H1 (cell line): ENCODE measurements at regions not wholly inside any gene's neighbourhood (a gene's known extent, or its start where the extent isn't known, plus 50 kb on each side); places are given as distances from the start of the nearest gene placed in this dataset.
A peak's percentile ranks its signal among the peaks of the same experiment; 100 is the strongest.

Source experiments
- CTCF ChIA-PET: fragments of 300-600 bp; sonication (Branson Sonifier 250); formaldehyde crosslinking; loops from one replicate; lab custom pipeline; 2021; ENCODE audit not compliant: partially characterized antibody; lab: Charles Lee
- POLR2A ChIA-PET: fragments of 300-600 bp; sonication (Branson Sonifier 250); formaldehyde crosslinking; loops from one replicate; lab custom pipeline; 2021; ENCODE audit warnings: inconsistent platforms; ENCODE audit not compliant: partially characterized antibody; lab: Charles Lee
- DNase-seq, 2 experiments: peaks; one replicate each; pipeline versions ENCODE4 v3.0.0 to v3.0.0-alpha.2; 2010 to 2022; ENCODE audit warnings: low spot score in 2 of 2, low read depth in 1 of 2, mixed read lengths in 1 of 2
- FAIRE-seq: peaks from 2 replicates; lab custom pipeline; 2011; peaks lifted over from hg19 to GRCh38; lab: Jason Lieb, UNC
- H2AFZ ChIP-seq: 2 replicates; pipeline ENCODE4 v1.8.1; 2012; ENCODE audit warnings: low read length, inconsistent platforms
- H2AK5ac ChIP-seq: 2 replicates; pipeline ENCODE4 v1.6.1; 2013; ENCODE audit warnings: low read depth, low read length
- H2BK120ac ChIP-seq: replicated peaks from 2 replicates; pipeline ENCODE3; 2013; ENCODE audit warnings: low read depth, low read length, inconsistent platforms
- H2BK12ac ChIP-seq: 2 replicates; pipeline ENCODE4 v1.6.1; 2013; ENCODE audit warnings: low read depth, low read length
- H2BK15ac ChIP-seq: 2 replicates; pipeline ENCODE4 v1.6.1; 2013; ENCODE audit warnings: low read length
- H2BK20ac ChIP-seq: 2 replicates; pipeline ENCODE4 v1.6.1; 2013; ENCODE audit warnings: low read length
- H2BK5ac ChIP-seq: 2 replicates; pipeline ENCODE4 v1.6.1; 2013; ENCODE audit warnings: low read depth, low read length
- H3K14ac ChIP-seq: 2 replicates; pipeline ENCODE4 v1.6.1; 2013; ENCODE audit warnings: inconsistent platforms; ENCODE audit not compliant: insufficient read length
- H3K18ac ChIP-seq: 2 replicates; pipeline ENCODE4 v1.6.1; 2013; ENCODE audit warnings: low read length; ENCODE audit errors: extremely low read depth
- H3K23ac ChIP-seq: 2 replicates; pipeline ENCODE4 v1.6.1; 2013; ENCODE audit warnings: inconsistent platforms; ENCODE audit not compliant: insufficient read length
- H3K23me2 ChIP-seq: 2 replicates; pipeline ENCODE4 v1.6.1; 2013; ENCODE audit warnings: low read depth, low read length
- H3K27ac ChIP-seq: 2 replicates; pipeline ENCODE4 v1.6.1; 2011; ENCODE audit warnings: low read depth, low read length, inconsistent platforms
- H3K27me3 ChIP-seq, 4 experiments: replicated peaks in 1 of 4; 1 replicate in 1 of 4; 2 replicates in 3 of 4; pipeline versions ENCODE4 v1.6.1 to v1.8.1; 2011 to 2013; ENCODE audit warnings: low read length in 3 of 4, mild to moderate bottlenecking in 3 of 4, inconsistent platforms in 2 of 4, mixed read lengths in 2 of 4, moderate library complexity in 1 of 4; ENCODE audit not compliant: control insufficient read depth in 3 of 4, insufficient read depth in 3 of 4; ENCODE audit errors: extremely low read depth in 1 of 4
- H3K36me3 ChIP-seq, 4 experiments: 2 replicates each; pipeline versions ENCODE4 v1.6.1 to v1.8.1; 2011 to 2013; ENCODE audit warnings: mild to moderate bottlenecking in 4 of 4, low read length in 3 of 4, moderate library complexity in 2 of 4, control low read depth in 1 of 4, inconsistent platforms in 1 of 4; ENCODE audit not compliant: insufficient read depth in 4 of 4, control insufficient read depth in 2 of 4
- H3K4ac ChIP-seq: replicated peaks from 2 replicates; pipeline ENCODE3; 2013; ENCODE audit warnings: low read length, low read depth, mixed read lengths, inconsistent platforms; ENCODE audit not compliant: insufficient read length
- H3K4me1 ChIP-seq, 4 experiments: replicated peaks in 1 of 4; 1 replicate in 1 of 4; 2 replicates in 3 of 4; pipeline versions ENCODE4 v1.6.1 to v1.8.1; 2011 to 2013; ENCODE audit warnings: low read length in 3 of 4, inconsistent platforms in 2 of 4, mixed read lengths in 1 of 4; ENCODE audit not compliant: insufficient read depth in 4 of 4, control insufficient read depth in 3 of 4
- H3K4me2 ChIP-seq, 2 experiments: 2 replicates each; pipeline versions ENCODE4 v1.6.1 to v1.8.1; 2011 to 2013; ENCODE audit warnings: low read depth in 2 of 2, low read length in 2 of 2, control low read depth in 1 of 2, inconsistent platforms in 1 of 2, mild to moderate bottlenecking in 1 of 2; ENCODE audit not compliant: insufficient read depth in 1 of 2
- H3K4me3 ChIP-seq, 4 experiments: fragments of 200-600, 300-600 bp in 1 of 4; sonication (generic), shearing (Covaris generic), sonication (Bioruptor Twin) in 1 of 4; 2 replicates each; pipeline versions ENCODE4 v1.5.1 to v1.8.1; 2011 to 2016; ENCODE audit warnings: low read length in 4 of 4, low read depth in 3 of 4, control low read depth in 2 of 4, inconsistent platforms in 2 of 4, mild to moderate bottlenecking in 2 of 4, mixed read lengths in 1 of 4, moderate library complexity in 1 of 4; ENCODE audit not compliant: insufficient read depth in 2 of 4; ENCODE audit errors: extremely low read depth in 1 of 4
- H3K56ac ChIP-seq: replicated peaks from 2 replicates; pipeline ENCODE3; 2013; ENCODE audit warnings: low read depth, mild to moderate bottlenecking, mixed read lengths, low read length, inconsistent platforms; ENCODE audit not compliant: insufficient read length
- H3K79me1 ChIP-seq: 2 replicates; pipeline ENCODE4 v1.6.1; 2013; ENCODE audit warnings: low read depth, low read length, control low read depth
- H3K79me2 ChIP-seq, 2 experiments: 2 replicates each; pipeline versions ENCODE4 v1.6.1 to v1.8.1; 2012 to 2013; ENCODE audit warnings: low read length in 2 of 2, mild to moderate bottlenecking in 2 of 2, inconsistent platforms in 1 of 2; ENCODE audit not compliant: insufficient read depth in 2 of 2, control insufficient read depth in 1 of 2
- H3K9ac ChIP-seq, 4 experiments: replicated peaks in 1 of 4; 1 replicate in 1 of 4; 2 replicates in 3 of 4; pipeline versions ENCODE4 v1.6.1 to v1.8.1; 2011 to 2013; ENCODE audit warnings: low read depth in 3 of 4, low read length in 3 of 4, control low read depth in 2 of 4, mild to moderate bottlenecking in 2 of 4, moderate library complexity in 2 of 4, inconsistent platforms in 1 of 4; ENCODE audit errors: extremely low read depth in 1 of 4
- H3K9me3 ChIP-seq, 2 experiments: 2 replicates each; pipeline versions ENCODE4 v1.6.1 to v1.8.1; 2012 to 2013; ENCODE audit warnings: mild to moderate bottlenecking in 2 of 2, moderate library complexity in 2 of 2, control low read depth in 1 of 2, inconsistent platforms in 1 of 2, low read depth in 1 of 2, low read length in 1 of 2, mixed read lengths in 1 of 2; ENCODE audit not compliant: insufficient read depth in 2 of 2
- H4K20me1 ChIP-seq, 2 experiments: replicated peaks in 1 of 2; 2 replicates each; pipeline versions ENCODE3 to v1.8.1; 2011 to 2013; ENCODE audit warnings: inconsistent platforms in 2 of 2, low read length in 2 of 2, mild to moderate bottlenecking in 1 of 2; ENCODE audit not compliant: insufficient read depth in 2 of 2, control insufficient read depth in 1 of 2
- H4K5ac ChIP-seq: 2 replicates; pipeline ENCODE4 v1.6.1; 2013; ENCODE audit warnings: low read length, low read depth, mixed read lengths, inconsistent platforms; ENCODE audit not compliant: insufficient read length
- H4K8ac ChIP-seq: 2 replicates; pipeline ENCODE4 v1.8.0; 2013; ENCODE audit warnings: mild to moderate bottlenecking, moderate library complexity, low read length, inconsistent platforms; ENCODE audit not compliant: insufficient read depth; ENCODE audit errors: extremely low read depth
- H4K91ac ChIP-seq: replicated peaks from 2 replicates; pipeline ENCODE3; 2013; ENCODE audit warnings: low read length, mixed read lengths, inconsistent platforms; ENCODE audit not compliant: insufficient read length
- CREB1 ChIP-seq: IDR thresholded peaks from 2 replicates; pipeline ENCODE4 v1.6.1; 2012; ENCODE audit warnings: inconsistent platforms
- CTCF ChIP-seq, 3 experiments: IDR thresholded peaks; 1 replicate in 2 of 3; 2 replicates in 1 of 3; pipeline versions ENCODE4 v1.5.1 to v1.6.1; 2011; ENCODE audit warnings: low read length in 3 of 3, mild to moderate bottlenecking in 3 of 3, inconsistent platforms in 2 of 3, low read depth in 1 of 3, moderate library complexity in 1 of 3; ENCODE audit not compliant: insufficient read depth in 1 of 3; ENCODE audit errors: control extremely low read depth in 1 of 3
- GABPA ChIP-seq: IDR thresholded peaks from 2 replicates; pipeline ENCODE4 v1.6.1; 2011; ENCODE audit warnings: mild to moderate bottlenecking, low read length, moderate library complexity, borderline replicate concordance; ENCODE audit not compliant: insufficient read depth
- HDAC6 ChIP-seq: IDR thresholded peaks from one replicate; pipeline ENCODE4 v1.7.1; 2012; ENCODE audit warnings: low read depth, mild to moderate bottlenecking, inconsistent platforms, low read length, moderate library complexity
- KDM1A ChIP-seq: fragments of 200-600, 300-600 bp; sonication (generic); IDR thresholded peaks from 2 replicates; pipeline ENCODE4 v1.7.1; 2016; ENCODE audit warnings: mild to moderate bottlenecking, low read length, borderline replicate concordance
- MAX ChIP-seq: IDR thresholded peaks from 2 replicates; pipeline ENCODE4 v1.6.1; 2012; ENCODE audit warnings: inconsistent platforms
- RNF2 ChIP-seq: fragments of 200-900, 300-1000 bp; sonication (generic); IDR thresholded peaks from 2 replicates; pipeline ENCODE4 v1.7.1; 2016; ENCODE audit warnings: borderline replicate concordance, low read depth, mild to moderate bottlenecking, antibody characterized with exemption, low read length; ENCODE audit not compliant: poor library complexity, severe bottlenecking; ENCODE audit errors: missing control alignments
- SP4 ChIP-seq: IDR thresholded peaks from 2 replicates; pipeline ENCODE4 v1.6.1; 2012; ENCODE audit warnings: low read length, inconsistent platforms
- SUZ12 ChIP-seq: fragments of 200-600 bp; sonication (generic); IDR thresholded peaks from 2 replicates; pipeline ENCODE4 v1.6.1; 2012; ENCODE audit warnings: mild to moderate bottlenecking, inconsistent platforms, low read length, moderate library complexity, mixed read lengths
- TBP ChIP-seq: IDR thresholded peaks from 2 replicates; pipeline ENCODE4 v1.6.1; 2011; ENCODE audit warnings: low read depth, low read length, improper control_type of control experiment
- WGBS, 2 experiments: shearing (Covaris generic) in 1 of 2; methylation state at CpG; one replicate each; pipeline versions ENCODE4 v1.1.6 to v1.1.7; 2013 to 2015; ENCODE audit warnings: low lambda C conversion rate in 2 of 2, mixed read lengths in 2 of 2, inconsistent platforms in 1 of 2, low coverage in 1 of 2, missing lambda C conversion rate in 1 of 2; ENCODE audit not compliant: insufficient replicate concordance in 2 of 2, insufficient coverage in 1 of 2, insufficient read length in 1 of 2; ENCODE audit errors: extremely low coverage in 1 of 2, missing lambda C conversion rate in 1 of 2; 5-methylcytosine and 5-hydroxymethylcytosine counted together

- Histone ChIP-seq H4K20me1 (no peaks in the 10 kb centered on the region), H3K23ac (no peak overlapping the region), H3K27me3 (no peaks in the 10 kb centered on the region), H3K4me3 (no peak overlapping the region), H3K9ac (no peak overlapping the region), H3K4me1 (peaks cover 0 to 4% (median 1%) of the 10 kb centered on the region in 4 experiments; a peak in 2 of 7 replicates), H3K9me3 (no peaks in the 10 kb centered on the region), H2AK5ac (no peak overlapping the region), H2BK20ac (no peak overlapping the region), H3K14ac (no peak overlapping the region), H4K91ac (no peak overlapping the region), H3K4me2 (no peak overlapping the region), H3K4ac (no peak overlapping the region), H2BK15ac (no peak overlapping the region), H3K18ac (no peak overlapping the region), H2AFZ (no peak overlapping the region), H3K79me2 (no peaks in the 10 kb centered on the region), H3K56ac (no peak overlapping the region), H3K23me2 (no peaks in the 10 kb centered on the region), H4K8ac (no peak overlapping the region), H3K27ac (no peak overlapping the region), H4K5ac (no peak overlapping the region), H3K36me3 (peaks cover 0 to 9% (median 1%) of the 10 kb centered on the region in 4 experiments; a peak in 2 of 8 replicates), H2BK5ac (no peak overlapping the region), H2BK120ac (no peak overlapping the region), H3K79me1 (no peaks in the 10 kb centered on the region; the same call in 1 of the 2 replicates), H2BK12ac (no peak overlapping the region)
- FAIRE-seq = no peak
- ChIA-PET CTCF (no interaction called here), POLR2A (no interaction called here)
- DNase-seq = peak in 1 of 2 experiments; percentile 30
- 81% methylated on average over 7 of the region's 7 CpGs; no CpG with 5 or more reads in 1 of the 2 experiments for WGBS, 2 experiments
- no peak for TF ChIP-seq CTCF (IDR thresholded peaks at IDR 0.05; ENCODE audit: control extremely low read depth in 1 of 3, insufficient read depth in 1 of 3, low read depth in 1 of 3, low read length in 3 of 3)
- no peak for TF ChIP-seq SUZ12
- TF ChIP-seq TBP = no peak
- no peak for TF ChIP-seq HDAC6
- no peak for TF ChIP-seq GABPA
- TF ChIP-seq CREB1 = no peak
- TF ChIP-seq RNF2 = no peak
- TF ChIP-seq KDM1A = no peak
- TF ChIP-seq SP4 = no peak
- no peak for TF ChIP-seq MAX
Measured at GRCh38 chr11:15569305-15570025, 454.7 kb downstream of the INSC start.
